ENCODE measurements at regions not wholly inside any gene's neighbourhood (a gene's known extent, or its start where the extent isn't known, plus 50 kb on each side); places are given as distances from the start of the nearest gene placed in this dataset.

DNA sequence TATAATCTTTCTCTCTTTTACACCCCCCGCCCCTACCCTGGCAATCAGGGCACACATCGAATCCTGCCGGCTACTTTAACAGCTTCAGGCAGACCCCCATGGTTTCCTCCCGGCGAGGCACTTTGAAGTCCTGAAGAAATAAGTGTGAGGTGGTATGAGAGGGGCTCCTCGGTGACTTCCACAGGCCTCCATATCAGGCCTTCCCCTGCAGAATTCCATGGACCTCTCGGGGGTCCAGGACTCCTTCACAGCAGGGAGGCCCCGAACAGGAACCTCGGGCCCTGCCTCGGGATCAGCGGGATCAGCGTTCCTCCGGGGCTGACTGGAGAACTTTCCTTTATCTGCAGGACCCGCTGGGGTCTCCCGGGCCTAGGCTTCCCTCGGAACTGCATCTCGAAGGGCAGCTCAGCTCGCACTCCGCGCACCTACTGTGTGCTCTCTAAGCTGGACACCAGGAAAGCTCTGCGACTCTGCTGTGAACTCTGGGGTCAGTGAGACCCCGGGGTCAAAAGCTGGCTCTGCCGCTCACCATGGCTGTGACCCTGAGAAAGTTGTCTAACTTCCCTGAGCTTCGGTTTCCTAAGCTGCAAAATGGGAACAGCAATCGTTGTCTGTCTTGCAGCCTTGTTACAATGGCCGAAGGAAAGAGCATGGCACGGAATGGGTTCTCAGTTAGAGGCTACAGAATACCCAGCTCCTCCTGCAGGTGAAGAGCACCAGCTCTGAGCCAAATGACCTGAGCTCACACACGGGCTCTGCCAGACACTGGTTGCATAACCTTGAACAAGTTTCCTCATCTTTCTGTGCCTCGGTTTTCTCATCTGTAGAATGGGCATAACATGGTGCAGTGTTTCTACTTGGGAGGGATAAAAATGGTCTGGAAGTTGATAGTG lies 97.4 kb upstream of the ID2 start (continued):
- TF ChIP-seq HDAC6 (IDR thresholded peaks at IDR 0.05; ENCODE audit: low read depth, low read length) (no peak), OTX1 (CRISPR knock-in tag; IDR thresholded peaks at IDR 0.05) (no peak), SOX6 (IDR thresholded peaks at IDR 0.05) (no peak), FOXP4 (CRISPR knock-in tag; IDR thresholded peaks at IDR 0.05; ENCODE audit: borderline replicate concordance) (no peak), ZNF41 (CRISPR knock-in tag; conservative IDR thresholded peaks at IDR 0.05) (no peak), POLR2G (IDR thresholded peaks at IDR 0.05; ENCODE audit: low read depth, low read length) (no peak), MTA3 (IDR thresholded peaks at IDR 0.05; ENCODE audit: borderline replicate concordance) (no peak), ZNF444 (CRISPR knock-in tag; IDR thresholded peaks at IDR 0.05) (no peak), KAT8 (IDR thresholded peaks at IDR 0.05; ENCODE audit: low read depth) (no peak), ZBTB7A (IDR thresholded peaks at IDR 0.05; ENCODE audit: borderline replicate concordance, control insufficient read depth, low read depth, low read length) (0 out of 2 replicates have a peak, but pooled peaks have one; percentile 17), SMARCA5 (IDR thresholded peaks at IDR 0.05) (peak; percentile 90; the same call in 1 of the 2 replicates), PHB2 (IDR thresholded peaks at IDR 0.05; ENCODE audit: low read depth) (no peak), ZNF140 (CRISPR knock-in tag; IDR thresholded peaks at IDR 0.05) (no peak), HES1 (IDR thresholded peaks at IDR 0.05; ENCODE audit: low read depth) (no peak), ARID3B (CRISPR knock-in tag; IDR thresholded peaks at IDR 0.05; ENCODE audit: borderline replicate concordance) (no peak), ARNT (IDR thresholded peaks at IDR 0.05) (no peak), BCL6 (CRISPR knock-in tag; IDR thresholded peaks at IDR 0.05) (no peak), CHD4 (IDR thresholded peaks at IDR 0.05; ENCODE audit: insufficient read depth, insufficient replicate concordance, low read depth, low read length, poor library complexity, severe bottlenecking) (peak; percentile 85), JUND (IDR thresholded peaks at IDR 0.05; ENCODE audit: borderline replicate concordance, low read depth, low read length) (no peak), JUND (tag; IDR thresholded peaks at IDR 0.05; ENCODE audit: borderline replicate concordance, low read depth, low read length) (no peak), TOE1 (IDR thresholded peaks at IDR 0.05; ENCODE audit: borderline replicate concordance) (no peak), TOE1 (CRISPR knock-in tag; IDR thresholded peaks at IDR 0.05; ENCODE audit: borderline replicate concordance, low read depth) (no peak), PRMT5 (CRISPR knock-in tag; IDR thresholded peaks at IDR 0.05) (no peak), NFE2L1 (tag; IDR thresholded peaks at IDR 0.05; ENCODE audit: borderline replicate concordance, low read depth) (no peak)
- TF ChIP-seq, protein P1, sequence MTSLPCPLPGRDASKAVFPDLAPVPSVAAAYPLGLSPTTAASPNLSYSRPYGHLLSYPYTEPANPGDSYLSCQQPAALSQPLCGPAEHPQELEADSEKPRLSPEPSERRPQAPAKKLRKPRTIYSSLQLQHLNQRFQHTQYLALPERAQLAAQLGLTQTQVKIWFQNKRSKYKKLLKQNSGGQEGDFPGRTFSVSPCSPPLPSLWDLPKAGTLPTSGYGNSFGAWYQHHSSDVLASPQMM (CRISPR knock-in tag; IDR thresholded peaks at IDR 0.05) = no peak

Measured in K562 (cell line).